Heart right ventricle (tissue), 16 donors: ENCODE measurements at regions not wholly inside any gene's neighbourhood (a gene's known extent, or its start where the extent isn't known, plus 50 kb on each side); places are given as distances from the start of the nearest gene placed in this dataset.

Experiments used
- ATAC-seq, 8 donors: fragments of 200-7000 bp; cut with Tn5 transposase; one replicate each; pipeline ENCODE4 v1.9.1; 2020; ENCODE audit warnings: mild to moderate bottlenecking in 8 of 8, moderate library complexity in 8 of 8, moderate number of reproducible peaks in 1 of 8
- DNase-seq, 2 donors: peaks; one replicate each; pipeline ENCODE4 v3.0.0-alpha.2; 2020
- H3K27ac ChIP-seq, 10 donors: fragments of 200-600 bp; sonication (generic) in 2 of 10; one replicate each; pipeline versions ENCODE4 v1.5.0 to v1.8.0; 2020 to 2022; ENCODE audit warnings: mild to moderate bottlenecking in 3 of 10
- H3K27me3 ChIP-seq, 7 donors: fragments of 200-600 bp; one replicate each; pipeline ENCODE4 v1.8.0; 2021 to 2022; ENCODE audit warnings: mild to moderate bottlenecking in 2 of 7
- H3K36me3 ChIP-seq, 9 donors: fragments of 200-600 bp; sonication (generic) in 1 of 9; one replicate each; pipeline versions ENCODE4 v1.5.0 to v1.8.0; 2020 to 2022; ENCODE audit warnings: mild to moderate bottlenecking in 2 of 9
- H3K4me1 ChIP-seq, 9 donors: fragments of 200-600 bp; sonication (generic) in 1 of 9; one replicate each; pipeline versions ENCODE4 v1.5.0 to v1.8.0; 2020 to 2022; ENCODE audit warnings: mild to moderate bottlenecking in 4 of 9
- H3K4me3 ChIP-seq, 10 donors: fragments of 200-600 bp; sonication (generic) in 2 of 10; one replicate each; pipeline versions ENCODE4 v1.5.0 to v1.8.0; 2020 to 2022; ENCODE audit warnings: mild to moderate bottlenecking in 7 of 10, moderate library complexity in 2 of 10
- H3K9me3 ChIP-seq, 11 donors: fragments of 200-600 bp in 10 of 11; sonication (generic) in 2 of 11; one replicate each; pipeline versions ENCODE4 v1.5.0 to v1.8.0; 2013 to 2022; ENCODE audit warnings: mild to moderate bottlenecking in 2 of 11, control low read depth in 1 of 11, moderate library complexity in 1 of 11
- WGBS, 2 donors: extraction: QIAGEN DNeasy Blood & Tissue Kit; methylation state at CpG; one replicate each; pipeline ENCODE4 v1.1.7; 2013; ENCODE audit warnings: inconsistent platforms in 1 of 2; 5-methylcytosine and 5-hydroxymethylcytosine counted together
- intact Hi-C, 10 donors: fragments of 100-400 bp; cut with DNase I; formaldehyde crosslinking; loops; one replicate each; pipeline versions ENCODE4 v1.11.1 to v1.14.2; 2022
- TF ChIP-seq, protein P1 (sequence below), 9 donors: fragments of 200-600 bp; sonication (generic) in 2 of 9; IDR thresholded peaks; one replicate each; pipeline versions ENCODE4 v1.5.0 to v1.8.0; 2021 to 2022; ENCODE audit warnings: antibody characterized with exemption in 9 of 9, mild to moderate bottlenecking in 5 of 9, moderate library complexity in 1 of 9
- donor health status: Arrhythmogenic right ventricular cardiomyopathy.
- donor health status: ischemic (EF 13 %, LVEDD 7.1; RV severe dilation, severe dysfunction).
- donor health status: healthy with polysubstance abuse.
- donor health status: DM: no; HTN: yes; CAD: no.
- donor health status: DM: no; HTN: no; CAD: no.
- donor health status: ischemic (EF 25% LVEDD 6.9; RV normal size, moderate dysfunction).
- donor health status: ischemic (EF 25% LVEDD 5.7; RV mildly dilated, moderate dysfunction).
- donor health status: healthy.
- donor health status: DM: yes; HTN: yes; CAD: no.
- donor health status: Ischemic cardiomyopathy.
- donor health status: ischemic (EF 35%, LVEDD 5.7; RV mildly dilated, moderate dysfunction).
- donor health status: nonischemic (EF 11% LVEDD 7.7; RV severe dilation, severe dysfunction).
- donor health status: DM: yes; HTN: yes; CAD: no.
- donor health status: PGD.
- donor health status: ischemic (EF 29% LVEDD 5.4; RV normal size, mild dysfunction).
- donor health status: nonischemic (EF 23%, LVEDD 6.1; RV moderate dilation, normal function).

DNA sequence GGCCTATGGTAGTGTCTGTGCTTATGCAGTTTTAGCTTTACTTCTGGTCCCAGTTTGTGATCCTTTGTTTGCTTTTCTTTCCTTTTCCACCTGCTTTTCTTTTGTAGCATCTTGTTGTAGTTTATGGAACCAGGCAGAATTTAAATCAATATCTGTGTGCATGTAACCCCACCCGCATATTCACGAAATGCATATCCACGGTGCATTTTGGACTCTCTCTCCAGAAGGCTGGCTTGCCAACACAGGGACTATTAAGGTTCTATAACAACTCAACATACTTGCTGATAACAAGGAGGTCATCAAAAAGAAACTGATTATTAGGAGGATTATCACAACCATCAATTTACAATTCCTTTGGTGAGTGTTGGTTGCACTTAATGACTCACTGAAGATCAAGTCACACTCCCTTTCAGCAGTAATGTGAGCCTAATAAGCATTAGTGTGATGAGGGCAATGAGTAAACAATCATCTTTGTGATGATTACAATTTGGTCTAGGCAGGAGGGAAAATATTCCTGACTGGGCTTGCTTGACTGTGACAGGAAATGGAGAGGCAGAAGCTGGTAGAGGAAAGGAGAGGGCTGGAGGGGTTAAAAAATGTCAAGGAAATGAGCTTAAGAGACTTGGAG lies 378.6 kb downstream of the REEP3 start:
- TF ChIP-seq, protein P1, sequence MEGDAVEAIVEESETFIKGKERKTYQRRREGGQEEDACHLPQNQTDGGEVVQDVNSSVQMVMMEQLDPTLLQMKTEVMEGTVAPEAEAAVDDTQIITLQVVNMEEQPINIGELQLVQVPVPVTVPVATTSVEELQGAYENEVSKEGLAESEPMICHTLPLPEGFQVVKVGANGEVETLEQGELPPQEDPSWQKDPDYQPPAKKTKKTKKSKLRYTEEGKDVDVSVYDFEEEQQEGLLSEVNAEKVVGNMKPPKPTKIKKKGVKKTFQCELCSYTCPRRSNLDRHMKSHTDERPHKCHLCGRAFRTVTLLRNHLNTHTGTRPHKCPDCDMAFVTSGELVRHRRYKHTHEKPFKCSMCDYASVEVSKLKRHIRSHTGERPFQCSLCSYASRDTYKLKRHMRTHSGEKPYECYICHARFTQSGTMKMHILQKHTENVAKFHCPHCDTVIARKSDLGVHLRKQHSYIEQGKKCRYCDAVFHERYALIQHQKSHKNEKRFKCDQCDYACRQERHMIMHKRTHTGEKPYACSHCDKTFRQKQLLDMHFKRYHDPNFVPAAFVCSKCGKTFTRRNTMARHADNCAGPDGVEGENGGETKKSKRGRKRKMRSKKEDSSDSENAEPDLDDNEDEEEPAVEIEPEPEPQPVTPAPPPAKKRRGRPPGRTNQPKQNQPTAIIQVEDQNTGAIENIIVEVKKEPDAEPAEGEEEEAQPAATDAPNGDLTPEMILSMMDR (IDR thresholded peaks at IDR 0.05) = no peak
- intact Hi-C loops = no loop called here
- H3K27me3 ChIP-seq = peaks cover 0 to 4% (median 0%) of the 10 kb centered on the region in 7 donors
- no peaks in the 10 kb centered on the region for H3K4me1 ChIP-seq
- WGBS, 2 donors = 91 to 92% methylated on average over 3 of the region's 3 CpGs
- H3K9me3 ChIP-seq = peaks cover 0 to under 1% (median 0%) of the 10 kb centered on the region in 11 donors
- no peak for ATAC-seq
- no peak overlapping the region for H3K4me3 ChIP-seq
- no peaks in the 10 kb centered on the region for H3K36me3 ChIP-seq
- no peak overlapping the region for H3K27ac ChIP-seq
- no peak for DNase-seq

DNA sequence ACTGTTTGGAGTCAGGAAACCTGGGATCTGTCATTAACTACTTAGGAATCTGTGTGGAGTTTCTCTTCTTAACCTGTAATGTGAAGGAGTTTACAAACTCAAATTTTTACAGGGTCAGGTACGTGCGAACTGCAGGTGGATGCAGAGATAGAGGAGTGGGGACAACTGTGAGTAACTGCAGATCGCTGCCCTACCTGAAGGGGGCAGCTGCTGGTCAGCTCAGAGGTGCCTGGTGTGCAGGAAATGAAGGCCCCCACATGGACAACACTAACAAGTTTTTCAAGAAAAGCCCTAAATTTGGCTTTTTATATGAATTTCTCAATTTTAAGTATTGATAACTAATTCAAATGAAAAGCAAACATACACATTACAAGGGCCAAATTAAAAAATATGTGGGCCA lies 380.0 kb downstream of the REEP3 start:
- TF ChIP-seq, protein P1 (IDR thresholded peaks at IDR 0.05) = peak in 2 of 9 donors; percentile 7 to 21
- WGBS, 2 donors = 59 to 74% methylated on average over 3 of the region's 3 CpGs
- DNase-seq (no peak), ATAC-seq (no peak)
- Histone ChIP-seq H3K27ac (no peak overlapping the region), H3K36me3 (no peaks in the 10 kb centered on the region), H3K4me3 (no peak overlapping the region), H3K27me3 (peaks cover 0 to 4% (median 0%) of the 10 kb centered on the region in 7 donors), H3K4me1 (no peaks in the 10 kb centered on the region), H3K9me3 (peaks cover 0 to 7% (median 0%) of the 10 kb centered on the region in 11 donors)
- intact Hi-C loops = no loop called here

DNA sequence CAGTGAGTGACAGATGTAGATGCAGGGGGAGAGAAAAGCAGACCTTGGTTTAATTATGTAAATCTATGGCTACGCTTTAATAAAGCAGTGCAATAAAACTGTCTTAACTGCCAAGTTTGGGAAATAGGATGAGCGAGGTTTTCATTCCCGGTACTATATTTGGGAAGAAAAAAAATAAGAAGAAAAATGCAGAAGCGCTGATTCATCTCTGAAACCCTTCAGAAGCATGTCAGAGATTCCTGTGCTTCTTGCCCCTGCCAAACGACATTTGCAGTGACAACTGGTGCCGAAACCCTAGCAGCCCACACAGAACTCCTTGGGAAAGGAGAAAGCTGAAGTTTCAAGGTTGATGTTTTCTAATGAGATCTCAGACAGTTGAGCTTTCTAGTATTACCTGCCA lies 380.7 kb downstream of the REEP3 start:
- DNase-seq (no peak), ATAC-seq (no peak)
- intact Hi-C loops = no loop called here
- no peak overlapping the region for H3K4me3 ChIP-seq
- TF ChIP-seq, protein P1 (IDR thresholded peaks at IDR 0.05) = no peak
- H3K27ac ChIP-seq = no peak overlapping the region
- H3K27me3 ChIP-seq = peaks cover 0 to 4% (median 0%) of the 10 kb centered on the region in 7 donors
- 52 to 57% methylated on average over 6 of the region's 6 CpGs for WGBS, 2 donors
- no peaks in the 10 kb centered on the region for H3K4me1 ChIP-seq
- no peaks in the 10 kb centered on the region for H3K36me3 ChIP-seq
- peaks cover 0 to 7% (median 0%) of the 10 kb centered on the region in 11 donors for H3K9me3 ChIP-seq

DNA sequence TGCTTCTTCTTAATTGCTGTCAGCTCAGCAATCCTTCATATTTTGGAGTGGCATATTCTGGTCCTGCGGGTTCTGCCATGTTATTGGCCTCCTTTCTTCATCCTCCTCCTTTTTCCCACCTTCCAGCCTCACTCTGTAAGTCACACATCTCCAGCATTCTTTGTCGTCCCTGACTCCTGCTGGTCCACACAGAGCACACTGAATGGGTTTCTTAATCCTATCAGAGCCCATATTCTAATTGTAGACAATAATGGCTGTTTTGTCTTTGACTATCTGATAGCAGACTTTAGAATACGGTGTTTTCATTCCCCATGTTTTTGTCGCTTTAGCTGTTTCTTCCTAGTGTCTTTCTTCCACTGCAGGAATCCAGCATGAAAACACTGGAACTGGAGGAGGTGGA lies 389.6 kb downstream of the REEP3 start:
- no peak overlapping the region for H3K4me3 ChIP-seq
- ATAC-seq = no peak
- TF ChIP-seq, protein P1 (IDR thresholded peaks at IDR 0.05) = no peak
- intact Hi-C loops = no loop called here
- H3K27me3 ChIP-seq = peaks cover 0 to 4% (median 0%) of the 10 kb centered on the region in 7 donors
- WGBS, 2 donors = 35 to 40% methylated on average over 4 of the region's 4 CpGs
- H3K4me1 ChIP-seq = no peaks in the 10 kb centered on the region
- peaks cover 0 to 3% (median 0%) of the 10 kb centered on the region in 11 donors for H3K9me3 ChIP-seq
- DNase-seq = no peak
- no peak overlapping the region for H3K27ac ChIP-seq
- H3K36me3 ChIP-seq = no peaks in the 10 kb centered on the region
